HEK293 (cell line): ENCODE measurements at regions not wholly inside any gene's neighbourhood (a gene's known extent, or its start where the extent isn't known, plus 50 kb on each side); places are given as distances from the start of the nearest gene placed in this dataset.

Source experiments
- CTCF ChIA-PET: fragments of 350-600 bp; formaldehyde crosslinking; extraction: SDS; loops from one replicate; lab custom pipeline; 2021; ENCODE audit warnings: antibody characterized with exemption; lab: Yijun Ruan, JAX
- POLR2A ChIA-PET: fragments of 300-600 bp; formaldehyde crosslinking; extraction: SDS; loops from one replicate; lab custom pipeline; 2020; ENCODE audit warnings: antibody characterized with exemption, inconsistent platforms; lab: Yijun Ruan, JAX
- H3K27ac ChIP-seq: fragments of 200-500 bp; sonication (Bioruptor generic); 2 replicates; pipeline ENCODE4 v1.5.1; 2014; ENCODE audit warnings: low read depth, low read length, control low read depth, inconsistent platforms; ENCODE audit errors: extremely low read depth
- H3K36me3 ChIP-seq, 2 experiments: fragments of 200-500 bp in 1 of 2; sonication (Bioruptor generic) in 1 of 2; 1 replicate in 1 of 2; 2 replicates in 1 of 2; pipeline ENCODE4 v1.5.1; 2014 to 2017; ENCODE audit warnings: inconsistent platforms in 2 of 2, low read length in 2 of 2; ENCODE audit not compliant: control insufficient read depth in 2 of 2, insufficient read depth in 1 of 2
- H3K4me1 ChIP-seq: fragments of 200-500 bp; sonication (Bioruptor generic); 2 replicates; pipeline ENCODE4 v1.5.1; 2014; ENCODE audit warnings: mild to moderate bottlenecking, low read length, inconsistent platforms; ENCODE audit not compliant: control insufficient read depth, insufficient read depth
- H3K4me3 ChIP-seq: 2 replicates; pipeline ENCODE4 v1.5.1; 2011; ENCODE audit warnings: low read depth, mild to moderate bottlenecking, control low read depth, low read length, moderate library complexity
- H3K9me3 ChIP-seq: fragments of 200-500 bp; sonication (Bioruptor generic); 2 replicates; pipeline ENCODE4 v1.5.1; 2014; ENCODE audit warnings: low read depth, low read length, inconsistent platforms; ENCODE audit not compliant: control insufficient read depth, insufficient read depth
- BCL6B ChIP-seq: fragments of 450-650 bp; formaldehyde crosslinking; IDR thresholded peaks from 2 replicates; pipeline ENCODE4 v1.5.1; 2017; ENCODE audit warnings: missing biosample characterization, missing genetic modification characterization
- HOXD13 ChIP-seq: sonication (generic); formaldehyde crosslinking; IDR thresholded peaks from 2 replicates; pipeline ENCODE4 v1.8.0; 2022; ENCODE audit warnings: missing genetic modification reagents, borderline replicate concordance
- KLF16 ChIP-seq: fragments of 450-650 bp; formaldehyde crosslinking; IDR thresholded peaks from 2 replicates; pipeline ENCODE4 v1.5.1; 2017; ENCODE audit warnings: missing biosample characterization, missing genetic modification characterization
- KLF17 ChIP-seq: fragments of 450-650 bp; formaldehyde crosslinking; IDR thresholded peaks from 2 replicates; pipeline ENCODE4 v1.5.1; 2016; ENCODE audit warnings: missing biosample characterization, missing genetic modification characterization
- OSR2 ChIP-seq: fragments of 450-650 bp; formaldehyde crosslinking; IDR thresholded peaks from 2 replicates; pipeline ENCODE4 v1.5.1; 2016; ENCODE audit warnings: missing biosample characterization, missing genetic modification characterization
- PRDM10 ChIP-seq: fragments of 450-650 bp; formaldehyde crosslinking; IDR thresholded peaks from 2 replicates; pipeline ENCODE4 v1.5.1; 2016; ENCODE audit warnings: missing biosample characterization, missing genetic modification characterization
- SP2 ChIP-seq: fragments of 450-650 bp; formaldehyde crosslinking; IDR thresholded peaks from 2 replicates; pipeline ENCODE4 v1.5.1; 2016; ENCODE audit warnings: missing biosample characterization, missing genetic modification characterization
- ZBTB21 ChIP-seq: fragments of 450-650 bp; formaldehyde crosslinking; IDR thresholded peaks from 2 replicates; pipeline ENCODE4 v1.5.1; 2017; ENCODE audit warnings: missing biosample characterization, missing genetic modification characterization
- ZNF155 ChIP-seq: fragments of 450-650 bp; formaldehyde crosslinking; IDR thresholded peaks from 2 replicates; pipeline ENCODE4 v1.5.1; 2016; ENCODE audit warnings: missing biosample characterization, missing genetic modification characterization
- ZNF266 ChIP-seq: fragments of 450-650 bp; formaldehyde crosslinking; IDR thresholded peaks from 2 replicates; pipeline ENCODE4 v1.5.1; 2016; ENCODE audit warnings: missing biosample characterization, missing genetic modification characterization, low read depth
- ZNF335 ChIP-seq: fragments of 450-650 bp; formaldehyde crosslinking; conservative IDR thresholded peaks from 2 replicates; pipeline ENCODE4 v1.5.1; 2016; ENCODE audit warnings: missing biosample characterization, missing genetic modification characterization
- ZNF366 ChIP-seq: fragments of 450-650 bp; formaldehyde crosslinking; conservative IDR thresholded peaks from 2 replicates; pipeline ENCODE4 v1.5.1; 2016; ENCODE audit warnings: missing biosample characterization, missing genetic modification characterization
- ZNF37A ChIP-seq: fragments of 450-650 bp; IDR thresholded peaks from 2 replicates; pipeline ENCODE4 v1.5.1; 2018; ENCODE audit warnings: missing biosample characterization, missing genetic modification characterization
- ZNF394 ChIP-seq: fragments of 450-650 bp; formaldehyde crosslinking; IDR thresholded peaks from 2 replicates; pipeline ENCODE4 v1.5.1; 2016; ENCODE audit warnings: missing biosample characterization, missing genetic modification characterization, mild to moderate bottlenecking, moderate library complexity, borderline replicate concordance
- ZNF416 ChIP-seq: fragments of 450-650 bp; formaldehyde crosslinking; IDR thresholded peaks from 2 replicates; pipeline ENCODE4 v1.5.1; 2016; ENCODE audit warnings: missing biosample characterization, missing genetic modification characterization
- ZNF48 ChIP-seq: fragments of 450-650 bp; formaldehyde crosslinking; IDR thresholded peaks from 2 replicates; pipeline ENCODE4 v1.5.1; 2016; ENCODE audit warnings: missing biosample characterization, missing genetic modification characterization
- ZNF514 ChIP-seq: fragments of 450-650 bp; formaldehyde crosslinking; IDR thresholded peaks from 2 replicates; pipeline ENCODE4 v1.5.1; 2016; ENCODE audit warnings: missing biosample characterization, missing genetic modification characterization
- ZNF585B ChIP-seq: fragments of 450-650 bp; formaldehyde crosslinking; IDR thresholded peaks from 2 replicates; pipeline ENCODE4 v1.5.1; 2016; ENCODE audit warnings: missing biosample characterization, missing genetic modification characterization
- ZNF600 ChIP-seq: fragments of 450-650 bp; formaldehyde crosslinking; IDR thresholded peaks from 2 replicates; pipeline ENCODE4 v1.5.1; 2016; ENCODE audit warnings: missing biosample characterization, missing genetic modification characterization
- ZNF623 ChIP-seq: fragments of 450-650 bp; formaldehyde crosslinking; IDR thresholded peaks from 2 replicates; pipeline ENCODE4 v1.5.1; 2016; ENCODE audit warnings: missing biosample characterization, missing genetic modification characterization
- ZNF654 ChIP-seq: fragments of 450-650 bp; formaldehyde crosslinking; IDR thresholded peaks from 2 replicates; pipeline ENCODE4 v1.5.1; 2016; ENCODE audit warnings: low read depth, missing biosample characterization, missing genetic modification characterization
- ZNF670 ChIP-seq: fragments of 450-650 bp; formaldehyde crosslinking; IDR thresholded peaks from 2 replicates; pipeline ENCODE4 v1.5.1; 2016; ENCODE audit warnings: missing biosample characterization, missing genetic modification characterization, low read depth
- TF ChIP-seq, protein P1 (sequence below): fragments of 450-650 bp; formaldehyde crosslinking; IDR thresholded peaks from 2 replicates; pipeline ENCODE4 v1.5.1; 2016; ENCODE audit warnings: missing biosample characterization, missing genetic modification characterization, borderline replicate concordance
- TF ChIP-seq, protein P2 (sequence below): fragments of 450-650 bp; formaldehyde crosslinking; IDR thresholded peaks from 2 replicates; pipeline ENCODE4 v1.5.1; 2016; ENCODE audit warnings: missing biosample characterization, missing genetic modification characterization
- TF ChIP-seq, protein P3 (sequence below): fragments of 450-650 bp; IDR thresholded peaks from 2 replicates; pipeline ENCODE4 v1.5.1; 2018; ENCODE audit warnings: missing biosample characterization, missing genetic modification characterization

GRCh38 chr11:133678191-133678590 is 145.9 kb upstream of the OPCML start:
- ChIA-PET POLR2A (no interaction called here), CTCF (interaction anchor here (0.6 to 0.7 kb wide), 2 partner anchors 10 to 417 kb away, joined by 3 read pairs; no protein-coding TSS in a partner anchor)
- Histone ChIP-seq H3K36me3 (no peaks in the 10 kb centered on the region), H3K27ac (no peak overlapping the region), H3K4me3 (no peak overlapping the region), H3K9me3 (no peaks in the 10 kb centered on the region), H3K4me1 (no peaks in the 10 kb centered on the region)
- TF ChIP-seq ZNF48 (no peak), KLF17 (no peak), ZNF623 (tag by site-specific recombination) (no peak), ZNF366 (tag by site-specific recombination) (no peak), PRDM10 (tag by site-specific recombination) (no peak), ZNF416 (tag by site-specific recombination) (no peak), ZBTB21 (tag by site-specific recombination) (no peak), ZNF514 (tag by site-specific recombination) (no peak), ZNF266 (tag by site-specific recombination) (no peak), BCL6B (no peak), ZNF654 (tag by site-specific recombination) (no peak), ZNF670 (tag by site-specific recombination) (no peak), OSR2 (tag by site-specific recombination) (no peak), ZNF155 (no peak)
- TF ChIP-seq, protein P1, sequence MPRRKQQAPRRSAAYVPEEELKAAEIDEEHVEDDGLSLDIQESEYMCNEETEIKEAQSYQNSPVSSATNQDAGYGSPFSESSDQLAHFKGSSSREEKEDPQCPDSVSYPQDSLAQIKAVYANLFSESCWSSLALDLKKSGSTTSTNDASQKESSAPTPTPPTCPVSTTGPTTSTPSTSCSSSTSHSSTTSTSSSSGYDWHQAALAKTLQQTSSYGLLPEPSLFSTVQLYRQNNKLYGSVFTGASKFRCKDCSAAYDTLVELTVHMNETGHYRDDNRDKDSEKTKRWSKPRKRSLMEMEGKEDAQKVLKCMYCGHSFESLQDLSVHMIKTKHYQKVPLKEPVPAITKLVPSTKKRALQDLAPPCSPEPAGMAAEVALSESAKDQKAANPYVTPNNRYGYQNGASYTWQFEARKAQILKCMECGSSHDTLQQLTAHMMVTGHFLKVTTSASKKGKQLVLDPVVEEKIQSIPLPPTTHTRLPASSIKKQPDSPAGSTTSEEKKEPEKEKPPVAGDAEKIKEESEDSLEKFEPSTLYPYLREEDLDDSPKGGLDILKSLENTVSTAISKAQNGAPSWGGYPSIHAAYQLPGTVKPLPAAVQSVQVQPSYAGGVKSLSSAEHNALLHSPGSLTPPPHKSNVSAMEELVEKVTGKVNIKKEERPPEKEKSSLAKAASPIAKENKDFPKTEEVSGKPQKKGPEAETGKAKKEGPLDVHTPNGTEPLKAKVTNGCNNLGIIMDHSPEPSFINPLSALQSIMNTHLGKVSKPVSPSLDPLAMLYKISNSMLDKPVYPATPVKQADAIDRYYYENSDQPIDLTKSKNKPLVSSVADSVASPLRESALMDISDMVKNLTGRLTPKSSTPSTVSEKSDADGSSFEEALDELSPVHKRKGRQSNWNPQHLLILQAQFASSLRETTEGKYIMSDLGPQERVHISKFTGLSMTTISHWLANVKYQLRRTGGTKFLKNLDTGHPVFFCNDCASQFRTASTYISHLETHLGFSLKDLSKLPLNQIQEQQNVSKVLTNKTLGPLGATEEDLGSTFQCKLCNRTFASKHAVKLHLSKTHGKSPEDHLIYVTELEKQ: no peak

DNA sequence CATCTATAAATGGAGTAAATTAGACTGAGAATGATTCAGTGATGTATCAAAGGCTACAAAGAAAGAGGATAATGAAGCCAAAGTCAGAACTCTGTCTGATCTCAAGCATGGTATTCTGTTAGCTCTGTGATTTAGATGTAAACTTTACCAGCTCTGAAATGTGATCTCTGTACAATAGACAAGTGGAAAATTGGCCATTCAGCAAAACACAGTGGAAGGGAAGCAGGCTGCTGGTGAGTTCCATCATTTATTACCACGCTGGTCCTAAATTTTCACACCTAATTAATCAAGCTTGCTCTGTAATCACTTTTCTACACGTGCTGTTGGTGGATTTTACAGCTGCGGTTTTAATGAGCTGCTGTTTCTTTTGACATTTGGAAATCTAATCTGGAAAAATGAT is 145.1 kb upstream of the OPCML start:
- Histone ChIP-seq H3K4me1 (no peaks in the 10 kb centered on the region), H3K36me3 (no peaks in the 10 kb centered on the region), H3K4me3 (no peak overlapping the region), H3K9me3 (no peaks in the 10 kb centered on the region), H3K27ac (no peak overlapping the region)
- POLR2A ChIA-PET: no interaction called here
- CTCF ChIA-PET: interaction anchor here (0.6 kb wide), 1 partner anchor 416 kb away, joined by 3 read pairs; no protein-coding TSS in a partner anchor
- TF ChIP-seq ZNF670 (tag by site-specific recombination): no peak
- no peak for TF ChIP-seq ZNF600
- TF ChIP-seq SP2 (tag by site-specific recombination): no peak
- TF ChIP-seq ZNF394 (tag by site-specific recombination): no peak
- TF ChIP-seq ZNF335 (tag by site-specific recombination): no peak
- TF ChIP-seq, protein P2, sequence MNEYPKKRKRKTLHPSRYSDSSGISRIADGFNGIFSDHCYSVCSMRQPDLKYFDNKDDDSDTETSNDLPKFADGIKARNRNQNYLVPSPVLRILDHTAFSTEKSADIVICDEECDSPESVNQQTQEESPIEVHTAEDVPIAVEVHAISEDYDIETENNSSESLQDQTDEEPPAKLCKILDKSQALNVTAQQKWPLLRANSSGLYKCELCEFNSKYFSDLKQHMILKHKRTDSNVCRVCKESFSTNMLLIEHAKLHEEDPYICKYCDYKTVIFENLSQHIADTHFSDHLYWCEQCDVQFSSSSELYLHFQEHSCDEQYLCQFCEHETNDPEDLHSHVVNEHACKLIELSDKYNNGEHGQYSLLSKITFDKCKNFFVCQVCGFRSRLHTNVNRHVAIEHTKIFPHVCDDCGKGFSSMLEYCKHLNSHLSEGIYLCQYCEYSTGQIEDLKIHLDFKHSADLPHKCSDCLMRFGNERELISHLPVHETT (tag by site-specific recombination): no peak
- TF ChIP-seq HOXD13 (CRISPR knock-in tag): no peak
- no peak for TF ChIP-seq KLF16 (tag by site-specific recombination)
- no peak for TF ChIP-seq ZNF585B (tag by site-specific recombination)
- TF ChIP-seq, protein P3, sequence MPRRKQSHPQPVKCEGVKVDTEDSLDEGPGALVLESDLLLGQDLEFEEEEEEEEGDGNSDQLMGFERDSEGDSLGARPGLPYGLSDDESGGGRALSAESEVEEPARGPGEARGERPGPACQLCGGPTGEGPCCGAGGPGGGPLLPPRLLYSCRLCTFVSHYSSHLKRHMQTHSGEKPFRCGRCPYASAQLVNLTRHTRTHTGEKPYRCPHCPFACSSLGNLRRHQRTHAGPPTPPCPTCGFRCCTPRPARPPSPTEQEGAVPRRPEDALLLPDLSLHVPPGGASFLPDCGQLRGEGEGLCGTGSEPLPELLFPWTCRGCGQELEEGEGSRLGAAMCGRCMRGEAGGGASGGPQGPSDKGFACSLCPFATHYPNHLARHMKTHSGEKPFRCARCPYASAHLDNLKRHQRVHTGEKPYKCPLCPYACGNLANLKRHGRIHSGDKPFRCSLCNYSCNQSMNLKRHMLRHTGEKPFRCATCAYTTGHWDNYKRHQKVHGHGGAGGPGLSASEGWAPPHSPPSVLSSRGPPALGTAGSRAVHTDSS (tag by site-specific recombination): no peak
- no peak for TF ChIP-seq ZNF37A (tag by site-specific recombination)
- TF ChIP-seq OSR2 (tag by site-specific recombination): no peak
